Endothelial cell of umbilical vein (primary cell): ENCODE measurements at regions not wholly inside any gene's neighbourhood (a gene's known extent, or its start where the extent isn't known, plus 50 kb on each side); places are given as distances from the start of the nearest gene placed in this dataset.

Experiments
- BruUV-seq: library from RNA; stranded (reverse); fragments of 400-500 nt; replicated peaks from 2 replicates; lab custom pipeline; 2021; lab: Mats Ljungman, UMichigan
- CTCF ChIA-PET: fragments of 300-600, 350-600 bp; sonication (Branson Sonifier 250); formaldehyde crosslinking; loops from one replicate; lab custom pipeline; 2021; ENCODE audit warnings: antibody characterized with exemption, inconsistent platforms; lab: Charles Lee
- POLR2A ChIA-PET: fragments of 300-600, 350-600 bp; sonication (Branson Sonifier 250); formaldehyde crosslinking; loops from one replicate; lab custom pipeline; 2021; ENCODE audit warnings: antibody characterized with exemption, inconsistent platforms; lab: Charles Lee
- DNase-seq: peaks from one replicate; pipeline ENCODE4 v3.0.0-alpha.2; 2011; ENCODE audit warnings: low read depth, low spot score
- FAIRE-seq: peaks from 2 replicates; lab custom pipeline; 2011; peaks lifted over from hg19 to GRCh38; lab: Jason Lieb, UNC
- H2AFZ ChIP-seq: 2 replicates; pipeline ENCODE4 v1.6.0; 2012; ENCODE audit warnings: low read depth, low read length, control low read depth, inconsistent platforms
- H3K27ac ChIP-seq: 2 replicates; pipeline ENCODE4 v1.5.1; 2011; ENCODE audit warnings: low read depth, mild to moderate bottlenecking, control low read depth, low read length, moderate library complexity; ENCODE audit not compliant: insufficient read depth
- H3K27me3 ChIP-seq, 2 experiments: 2 replicates each; pipeline versions ENCODE4 v1.6.0 to v1.6.1; 2011; ENCODE audit warnings: low read length in 2 of 2, mixed read lengths in 1 of 2; ENCODE audit not compliant: control insufficient read depth in 2 of 2, insufficient read depth in 2 of 2
- H3K36me3 ChIP-seq, 2 experiments: 2 replicates in 1 of 2; 3 replicates in 1 of 2; pipeline ENCODE4 v1.5.1; 2011; ENCODE audit warnings: low read length in 2 of 2, mild to moderate bottlenecking in 1 of 2, moderate library complexity in 1 of 2; ENCODE audit not compliant: control insufficient read depth in 2 of 2, insufficient read depth in 2 of 2; ENCODE audit errors: extremely low read depth in 1 of 2
- H3K4me1 ChIP-seq: 3 replicates; pipeline ENCODE4 v1.5.1; 2011; ENCODE audit warnings: mild to moderate bottlenecking, low read length; ENCODE audit not compliant: control insufficient read depth, insufficient read depth; ENCODE audit errors: extremely low read depth
- H3K4me2 ChIP-seq: 2 replicates; pipeline ENCODE4 v1.6.1; 2011; ENCODE audit warnings: low read length, control low read depth, mixed read lengths; ENCODE audit not compliant: insufficient read depth
- H3K4me3 ChIP-seq, 3 experiments: fragments of 200-600 bp in 1 of 3; sonication (generic), shearing (Covaris generic) in 1 of 3; replicated peaks in 1 of 3; 2 replicates each; pipeline ENCODE4 v1.5.1; 2011 to 2016; ENCODE audit warnings: control low read depth in 3 of 3, low read length in 3 of 3, mild to moderate bottlenecking in 2 of 3, inconsistent platforms in 1 of 3, low read depth in 1 of 3, moderate library complexity in 1 of 3; ENCODE audit not compliant: insufficient read depth in 1 of 3
- H3K79me2 ChIP-seq: 2 replicates; pipeline ENCODE4 v1.6.0; 2012; ENCODE audit warnings: low read length, inconsistent platforms; ENCODE audit not compliant: control insufficient read depth, insufficient read depth
- H3K9ac ChIP-seq: replicated peaks from 2 replicates; pipeline ENCODE3; 2011; ENCODE audit warnings: low read length, control low read depth; ENCODE audit not compliant: insufficient read depth; ENCODE audit errors: extremely low read depth
- H3K9me1 ChIP-seq: replicated peaks from 3 replicates; pipeline ENCODE4 v1.6.0; 2011; ENCODE audit warnings: mild to moderate bottlenecking, low read length; ENCODE audit not compliant: control insufficient read depth, insufficient read depth; ENCODE audit errors: extremely low read depth
- H3K9me3 ChIP-seq: replicated peaks from 2 replicates; pipeline ENCODE4 v1.5.1; 2012; ENCODE audit warnings: low read length, inconsistent platforms; ENCODE audit not compliant: control insufficient read depth, insufficient read depth
- H4K20me1 ChIP-seq: replicated peaks from 2 replicates; pipeline ENCODE3; 2011; ENCODE audit warnings: mild to moderate bottlenecking, low read length; ENCODE audit not compliant: control insufficient read depth, insufficient read depth; ENCODE audit errors: extremely low read depth
- EZH2 ChIP-seq: IDR thresholded peaks from 2 replicates; pipeline ENCODE4 v1.6.1; 2012; ENCODE audit warnings: borderline replicate concordance, low read depth, mild to moderate bottlenecking, moderate library complexity, low read length, inconsistent platforms; ENCODE audit not compliant: severe bottlenecking
- FOS ChIP-seq: IDR thresholded peaks from 2 replicates; pipeline ENCODE4 v1.6.1; 2011; ENCODE audit warnings: mild to moderate bottlenecking, low read length, moderate library complexity, borderline replicate concordance; ENCODE audit not compliant: insufficient read depth
- GATA2 ChIP-seq: IDR thresholded peaks from 2 replicates; pipeline ENCODE4 v1.7.0; 2011; ENCODE audit warnings: low read depth, mild to moderate bottlenecking, moderate library complexity, mixed read lengths, low read length; ENCODE audit not compliant: insufficient read length, insufficient read depth
- JUN ChIP-seq: IDR thresholded peaks from 2 replicates; pipeline ENCODE4 v1.6.1; 2011; ENCODE audit warnings: borderline replicate concordance, low read depth; ENCODE audit not compliant: insufficient read length, insufficient read depth
- MYC ChIP-seq: IDR thresholded peaks from one replicate; pipeline ENCODE4 v1.6.1; 2011; ENCODE audit warnings: mild to moderate bottlenecking, low read depth, low read length
- POLR2A ChIP-seq: IDR thresholded peaks from 2 replicates; pipeline ENCODE4 v1.6.1; 2012; ENCODE audit warnings: low read depth, mild to moderate bottlenecking, control low read depth, low read length
- POLR2AphosphoS5 ChIP-seq: IDR thresholded peaks from 2 replicates; pipeline ENCODE4 v1.6.1; 2012; ENCODE audit warnings: low read depth, mild to moderate bottlenecking, control low read depth, low read length, moderate library complexity; ENCODE audit not compliant: insufficient read depth
- dilution Hi-C: fragments of 300-500 bp; cut with MboI; formaldehyde crosslinking; loops from one replicate; pipeline ENCODE4 v1.15.0; 2019; ENCODE audit warnings: low sequenced_read_pairs; ENCODE audit not compliant: extremely low pct_ligation_motif_present
- intact Hi-C: fragments of 100-400 bp; cut with micrococcal nuclease; formaldehyde crosslinking; loops from one replicate; pipeline ENCODE4 v1.10.0; 2022
- TF ChIP-seq, protein P1 (sequence below): IDR thresholded peaks from 2 replicates; pipeline ENCODE4 v1.6.1; 2011; ENCODE audit not compliant: insufficient read depth, insufficient read length
- TF ChIP-seq, protein P2 (sequence below), 2 donors: IDR thresholded peaks; 1 replicate in 1 of 2; 2 replicates in 1 of 2; pipeline ENCODE4 v1.5.1; 2011; ENCODE audit warnings: low read length in 2 of 2, mild to moderate bottlenecking in 2 of 2, moderate library complexity in 2 of 2, control low read depth in 1 of 2, inconsistent platforms in 1 of 2, low read depth in 1 of 2; ENCODE audit not compliant: insufficient read depth in 1 of 2; ENCODE audit errors: extremely low read depth in 1 of 2

GRCh38 chr2:118322406-118322805 lies 234.1 kb downstream of the INSIG2 start:
- Histone ChIP-seq H2AFZ (no peak overlapping the region), H3K27ac (no peak overlapping the region), H3K79me2 (no peaks in the 10 kb centered on the region), H4K20me1 (no peaks in the 10 kb centered on the region), H3K4me3 (no peak overlapping the region), H3K9ac (no peak overlapping the region), H3K9me1 (no peaks in the 10 kb centered on the region), H3K36me3 (no peaks in the 10 kb centered on the region), H3K4me1 (no peaks in the 10 kb centered on the region), H3K9me3 (no peaks in the 10 kb centered on the region), H3K27me3 (no peaks in the 10 kb centered on the region), H3K4me2 (no peak overlapping the region)
- FAIRE-seq (no peak), DNase-seq (no peak)
- ChIA-PET POLR2A (no interaction called here), CTCF (no interaction called here)
- intact Hi-C loops (no loop called here), dilution Hi-C loops (no loop called here)
- TF ChIP-seq, protein P1, sequence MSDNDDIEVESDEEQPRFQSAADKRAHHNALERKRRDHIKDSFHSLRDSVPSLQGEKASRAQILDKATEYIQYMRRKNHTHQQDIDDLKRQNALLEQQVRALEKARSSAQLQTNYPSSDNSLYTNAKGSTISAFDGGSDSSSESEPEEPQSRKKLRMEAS, result no peak
- TF ChIP-seq POLR2A, result no peak
- no peak for TF ChIP-seq JUN
- no peak for TF ChIP-seq GATA2
- no peak for TF ChIP-seq POLR2AphosphoS5
- TF ChIP-seq MYC, result no peak
- TF ChIP-seq FOS, result no peak
- TF ChIP-seq, protein P2, sequence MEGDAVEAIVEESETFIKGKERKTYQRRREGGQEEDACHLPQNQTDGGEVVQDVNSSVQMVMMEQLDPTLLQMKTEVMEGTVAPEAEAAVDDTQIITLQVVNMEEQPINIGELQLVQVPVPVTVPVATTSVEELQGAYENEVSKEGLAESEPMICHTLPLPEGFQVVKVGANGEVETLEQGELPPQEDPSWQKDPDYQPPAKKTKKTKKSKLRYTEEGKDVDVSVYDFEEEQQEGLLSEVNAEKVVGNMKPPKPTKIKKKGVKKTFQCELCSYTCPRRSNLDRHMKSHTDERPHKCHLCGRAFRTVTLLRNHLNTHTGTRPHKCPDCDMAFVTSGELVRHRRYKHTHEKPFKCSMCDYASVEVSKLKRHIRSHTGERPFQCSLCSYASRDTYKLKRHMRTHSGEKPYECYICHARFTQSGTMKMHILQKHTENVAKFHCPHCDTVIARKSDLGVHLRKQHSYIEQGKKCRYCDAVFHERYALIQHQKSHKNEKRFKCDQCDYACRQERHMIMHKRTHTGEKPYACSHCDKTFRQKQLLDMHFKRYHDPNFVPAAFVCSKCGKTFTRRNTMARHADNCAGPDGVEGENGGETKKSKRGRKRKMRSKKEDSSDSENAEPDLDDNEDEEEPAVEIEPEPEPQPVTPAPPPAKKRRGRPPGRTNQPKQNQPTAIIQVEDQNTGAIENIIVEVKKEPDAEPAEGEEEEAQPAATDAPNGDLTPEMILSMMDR (IDR thresholded peaks at IDR 0.05; ENCODE audit: extremely low read depth in 1 of 2, insufficient read depth in 1 of 2, low read depth in 1 of 2, low read length in 2 of 2), result no peak
- no peak for TF ChIP-seq EZH2
- BruUV-seq, result no TSS peak
